ENCODE measurements at regions not wholly inside any gene's neighbourhood (a gene's known extent, or its start where the extent isn't known, plus 50 kb on each side); places are given as distances from the start of the nearest gene placed in this dataset.

DNA sequence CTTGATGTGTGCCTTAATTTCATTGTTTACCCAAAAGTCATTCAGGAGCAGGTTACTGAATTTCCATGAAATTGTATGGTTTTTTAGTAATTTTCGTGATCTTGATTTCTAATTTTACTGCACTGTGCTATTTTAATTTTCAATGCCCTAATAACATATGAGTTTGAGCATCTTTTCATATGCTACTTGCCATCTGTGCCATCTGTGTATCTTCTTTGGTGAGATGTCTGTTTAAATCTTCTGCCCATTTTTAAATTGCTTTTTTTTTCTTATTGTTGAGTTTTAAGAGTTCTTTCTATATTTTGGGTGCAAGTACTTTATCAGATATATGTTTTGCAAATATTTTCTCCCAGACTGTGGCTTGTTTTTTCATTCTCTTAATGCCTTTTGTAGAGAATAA, 165.9 kb downstream of the ST6GAL2 start:
- no peak for FAIRE-seq
- Histone ChIP-seq H3K79me2 (ENCODE audit: control insufficient read depth, insufficient read depth, low read length) (no peaks in the 10 kb centered on the region), H3K9ac (ENCODE audit: insufficient read depth in 1 of 2, low read depth in 2 of 2, low read length in 2 of 2) (no peak overlapping the region), H3K27ac (ENCODE audit: extremely low read depth, low read depth, low read length) (no peak overlapping the region), H3K4me3 (no peak overlapping the region), H3K9me1 (ENCODE audit: control insufficient read depth, insufficient read depth, low read length) (no peaks in the 10 kb centered on the region), H3K4me2 (ENCODE audit: insufficient read depth, low read length) (no peak overlapping the region), H3K27me3 (ENCODE audit: control insufficient read depth in 2 of 2, insufficient read depth in 2 of 2, low read length in 2 of 2) (no peaks in the 10 kb centered on the region), H3K9me3 (replicated peaks; ENCODE audit: control insufficient read depth, insufficient read depth, low read depth, low read length) (no peaks in the 10 kb centered on the region), H4K20me1 (replicated peaks; ENCODE audit: control insufficient read depth, insufficient read depth, low read length) (no peaks in the 10 kb centered on the region), H3K4me1 (replicated peaks in 1 of 2; ENCODE audit: control insufficient read depth in 2 of 2, insufficient read depth in 2 of 2, low read length in 2 of 2) (no peaks in the 10 kb centered on the region), H3K36me3 (ENCODE audit: control insufficient read depth, insufficient read depth, low read length) (no peaks in the 10 kb centered on the region), H2AFZ (ENCODE audit: low read depth, low read length) (no peak overlapping the region)
- in situ Hi-C loops (cut with MboI) (no loop called here), intact Hi-C loops (cut with micrococcal nuclease) (no loop called here)
- TF ChIP-seq, protein P1, sequence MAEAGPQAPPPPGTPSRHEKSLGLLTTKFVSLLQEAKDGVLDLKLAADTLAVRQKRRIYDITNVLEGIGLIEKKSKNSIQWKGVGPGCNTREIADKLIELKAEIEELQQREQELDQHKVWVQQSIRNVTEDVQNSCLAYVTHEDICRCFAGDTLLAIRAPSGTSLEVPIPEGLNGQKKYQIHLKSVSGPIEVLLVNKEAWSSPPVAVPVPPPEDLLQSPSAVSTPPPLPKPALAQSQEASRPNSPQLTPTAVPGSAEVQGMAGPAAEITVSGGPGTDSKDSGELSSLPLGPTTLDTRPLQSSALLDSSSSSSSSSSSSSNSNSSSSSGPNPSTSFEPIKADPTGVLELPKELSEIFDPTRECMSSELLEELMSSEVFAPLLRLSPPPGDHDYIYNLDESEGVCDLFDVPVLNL (CRISPR knock-in tag; IDR thresholded peaks at IDR 0.05; ENCODE audit: low read depth): no peak
- no peak for TF ChIP-seq ADNP (tag; IDR thresholded peaks at IDR 0.05)
- TF ChIP-seq MXI1 (IDR thresholded peaks at IDR 0.05; ENCODE audit: low read depth, low read length): no peak
- TF ChIP-seq ZNF280B (CRISPR knock-in tag; IDR thresholded peaks at IDR 0.05): no peak
- TF ChIP-seq, protein P2, sequence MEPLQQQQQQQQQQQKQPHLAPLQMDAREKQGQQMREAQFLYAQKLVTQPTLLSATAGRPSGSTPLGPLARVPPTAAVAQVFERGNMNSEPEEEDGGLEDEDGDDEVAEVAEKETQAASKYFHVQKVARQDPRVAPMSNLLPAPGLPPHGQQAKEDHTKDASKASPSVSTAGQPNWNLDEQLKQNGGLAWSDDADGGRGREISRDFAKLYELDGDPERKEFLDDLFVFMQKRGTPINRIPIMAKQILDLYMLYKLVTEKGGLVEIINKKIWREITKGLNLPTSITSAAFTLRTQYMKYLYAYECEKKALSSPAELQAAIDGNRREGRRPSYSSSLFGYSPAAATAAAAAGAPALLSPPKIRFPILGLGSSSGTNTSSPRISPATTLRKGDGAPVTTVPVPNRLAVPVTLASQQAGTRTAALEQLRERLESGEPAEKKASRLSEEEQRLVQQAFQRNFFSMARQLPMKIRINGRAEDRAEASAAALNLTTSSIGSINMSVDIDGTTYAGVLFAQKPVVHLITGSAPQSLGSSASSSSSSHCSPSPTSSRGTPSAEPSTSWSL (CRISPR knock-in tag; IDR thresholded peaks at IDR 0.05; ENCODE audit: borderline replicate concordance): no peak
- TF ChIP-seq MAFF (IDR thresholded peaks at IDR 0.05; ENCODE audit: low read length): no peak
- no peak for TF ChIP-seq ETV5 (CRISPR knock-in tag; IDR thresholded peaks at IDR 0.05; ENCODE audit: low read depth)
- ATAC-seq: no peak
- ChIA-PET CTCF (ENCODE audit: low intra/inter-chr PET ratio) (no interaction called here), POLR2A (interaction anchor here (0.6 kb wide), 1 partner anchor 27 kb away, joined by 3 read pairs; no protein-coding TSS in a partner anchor)
- no TSS peak for BruUV-seq (replicated peaks)
- WGBS (ENCODE audit: insufficient coverage, low coverage, missing lambda C conversion rate): 0% methylated on average over 1 of the region's 1 CpG
- no peak for DNase-seq (ENCODE audit: extremely low read depth in 1 of 4, low spot score in 3 of 4)

Data from K562 (cell line).